Brain microvascular endothelial cell (primary cell): ENCODE measurements at regions not wholly inside any gene's neighbourhood (a gene's known extent, or its start where the extent isn't known, plus 50 kb on each side); places are given as distances from the start of the nearest gene placed in this dataset.
"Not testable (repeated sequence)": the region's sequence is repeated elsewhere in the genome, so short reads cannot be mapped to it uniquely, and the experiment has no call there.

Experiments
- DNase-seq: peaks from one replicate; pipeline ENCODE4 v3.0.0-alpha.2; 2020
- H3K27ac ChIP-seq: fragments of 250-450 bp; sonication (Bioruptor Pico); 2 replicates; pipeline ENCODE4 v1.5.1; 2020; ENCODE audit warnings: mild to moderate bottlenecking, moderate library complexity
- H3K27me3 ChIP-seq: fragments of 250-450 bp; sonication (Bioruptor Pico); replicated peaks from 2 replicates; pipeline ENCODE4 v1.5.1; 2020; ENCODE audit warnings: mild to moderate bottlenecking
- H3K36me3 ChIP-seq: fragments of 250-450 bp; sonication (Bioruptor Pico); replicated peaks from 2 replicates; pipeline ENCODE4 v1.5.1; 2020; ENCODE audit warnings: mild to moderate bottlenecking
- H3K4me3 ChIP-seq: 2 replicates; pipeline ENCODE4 v1.5.1; 2011; ENCODE audit warnings: low read depth, mild to moderate bottlenecking, control low read depth, low read length, moderate library complexity
- in situ Hi-C: cut with HindIII; loops from 2 replicates; pipeline ENCODE4 v1.10.0; 2017; ENCODE audit warnings: low sequenced_read_pairs, low pct_ligation_motif_present
- TF ChIP-seq, protein P1 (sequence below): IDR thresholded peaks from 2 replicates; pipeline ENCODE4 v1.5.1; 2011; ENCODE audit warnings: low read depth, mild to moderate bottlenecking, moderate library complexity, low read length, control low read depth, inconsistent platforms; ENCODE audit errors: missing control alignments

DNA sequence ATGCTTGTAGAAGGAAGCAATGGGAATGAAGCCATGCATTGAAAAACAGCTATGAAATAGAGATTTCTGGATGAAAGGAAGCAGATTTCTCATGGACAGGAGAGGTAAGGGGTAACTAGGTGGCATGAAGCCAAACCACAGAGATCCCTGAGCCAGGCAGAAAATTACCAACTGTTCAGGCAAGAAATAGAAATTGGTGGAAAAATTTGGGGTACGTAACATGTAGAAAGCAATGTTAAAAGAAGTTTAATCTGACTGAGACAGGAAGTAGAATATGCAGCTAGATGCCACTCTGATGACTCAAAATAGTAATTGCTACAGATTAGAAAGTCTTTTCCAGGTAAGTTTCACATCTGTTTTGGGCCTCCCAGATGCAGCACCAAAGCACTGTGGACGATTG lies 928.5 kb upstream of the CELF4 start:
- no peak for DNase-seq
- Histone ChIP-seq H3K36me3 (no peaks in the 10 kb centered on the region), H3K27ac (no peak overlapping the region), H3K27me3 (no peaks in the 10 kb centered on the region), H3K4me3 (no peak overlapping the region)
- in situ Hi-C loops = no loop called here
- TF ChIP-seq, protein P1, sequence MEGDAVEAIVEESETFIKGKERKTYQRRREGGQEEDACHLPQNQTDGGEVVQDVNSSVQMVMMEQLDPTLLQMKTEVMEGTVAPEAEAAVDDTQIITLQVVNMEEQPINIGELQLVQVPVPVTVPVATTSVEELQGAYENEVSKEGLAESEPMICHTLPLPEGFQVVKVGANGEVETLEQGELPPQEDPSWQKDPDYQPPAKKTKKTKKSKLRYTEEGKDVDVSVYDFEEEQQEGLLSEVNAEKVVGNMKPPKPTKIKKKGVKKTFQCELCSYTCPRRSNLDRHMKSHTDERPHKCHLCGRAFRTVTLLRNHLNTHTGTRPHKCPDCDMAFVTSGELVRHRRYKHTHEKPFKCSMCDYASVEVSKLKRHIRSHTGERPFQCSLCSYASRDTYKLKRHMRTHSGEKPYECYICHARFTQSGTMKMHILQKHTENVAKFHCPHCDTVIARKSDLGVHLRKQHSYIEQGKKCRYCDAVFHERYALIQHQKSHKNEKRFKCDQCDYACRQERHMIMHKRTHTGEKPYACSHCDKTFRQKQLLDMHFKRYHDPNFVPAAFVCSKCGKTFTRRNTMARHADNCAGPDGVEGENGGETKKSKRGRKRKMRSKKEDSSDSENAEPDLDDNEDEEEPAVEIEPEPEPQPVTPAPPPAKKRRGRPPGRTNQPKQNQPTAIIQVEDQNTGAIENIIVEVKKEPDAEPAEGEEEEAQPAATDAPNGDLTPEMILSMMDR = no peak

DNA sequence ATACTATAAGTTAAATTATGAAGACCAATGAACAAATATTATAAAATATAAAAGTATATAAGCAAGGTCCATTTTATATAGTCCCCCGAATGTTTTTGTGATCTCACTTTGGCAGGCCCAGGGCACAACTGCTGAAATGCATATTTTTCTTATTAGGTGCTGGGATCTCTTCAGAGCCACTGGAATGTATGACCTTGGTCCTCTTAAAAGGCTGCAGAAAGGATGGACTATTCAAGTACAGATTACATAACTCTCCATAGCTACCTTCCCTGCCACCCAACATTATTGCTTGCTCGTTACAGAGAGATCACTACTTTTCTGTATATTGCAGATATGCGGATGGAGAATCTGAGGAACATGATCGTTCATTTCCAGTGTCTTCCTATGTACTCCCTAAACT lies 925.6 kb upstream of the CELF4 start:
- TF ChIP-seq, protein P1 = no peak
- no peak for DNase-seq
- H3K4me3 ChIP-seq = no peak overlapping the region
- H3K27me3 ChIP-seq = no peaks in the 10 kb centered on the region
- no peak overlapping the region for H3K27ac ChIP-seq
- H3K36me3 ChIP-seq = no peaks in the 10 kb centered on the region
- in situ Hi-C loops = no loop called here

DNA sequence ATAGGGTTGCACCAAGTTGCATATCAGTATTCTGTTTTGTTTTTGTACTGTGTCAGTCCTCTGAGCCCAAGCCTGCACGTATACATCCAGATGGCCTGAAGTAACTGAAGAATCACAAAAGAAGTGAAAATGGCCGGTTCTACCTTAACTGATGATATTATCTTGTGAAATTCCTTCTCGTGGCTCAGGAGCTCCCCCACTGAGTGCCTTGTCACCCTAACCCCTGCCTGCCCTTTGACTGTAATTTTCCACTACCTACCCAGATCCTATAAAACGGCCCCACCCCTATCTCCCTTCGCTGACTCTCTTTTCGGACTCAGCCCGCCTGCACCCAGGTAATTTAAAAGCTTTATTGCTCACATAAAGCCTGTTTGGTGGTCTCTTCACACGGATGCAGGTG lies 924.1 kb upstream of the CELF4 start:
- DNase-seq, in situ Hi-C loops, H3K36me3 ChIP-seq, H3K27me3 ChIP-seq, H3K4me3 ChIP-seq, H3K27ac ChIP-seq: not testable (repeated sequence)

GRCh38 chr18:38487521-38487920 lies 921.9 kb upstream of the CELF4 start:
- no peaks in the 10 kb centered on the region for H3K36me3 ChIP-seq
- in situ Hi-C loops = no loop called here
- H3K4me3 ChIP-seq = no peak overlapping the region
- H3K27me3 ChIP-seq = no peaks in the 10 kb centered on the region
- TF ChIP-seq, protein P1 = no peak
- no peak overlapping the region for H3K27ac ChIP-seq
- DNase-seq = no peak

DNA sequence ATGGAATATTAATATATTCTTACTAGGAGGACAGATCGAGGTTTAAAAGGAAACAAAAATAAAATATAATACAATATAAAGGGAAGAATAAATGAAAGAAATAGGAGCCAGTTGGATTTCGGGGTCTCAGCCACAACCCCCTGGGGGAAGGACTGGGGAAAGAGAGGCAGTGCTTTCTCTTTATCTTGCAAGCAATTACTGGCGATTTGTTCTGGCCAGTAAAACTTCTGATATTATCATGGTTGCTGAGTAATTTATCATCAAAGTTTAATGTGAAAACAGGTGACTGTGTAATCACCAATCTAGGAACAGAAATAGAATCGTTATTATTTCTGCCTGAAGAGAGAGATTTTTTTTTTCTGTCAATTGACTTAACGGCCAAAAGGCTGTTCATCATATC lies 917.7 kb upstream of the CELF4 start:
- TF ChIP-seq, protein P1 = no peak
- H3K36me3 ChIP-seq = no peaks in the 10 kb centered on the region
- no peak for DNase-seq
- H3K27me3 ChIP-seq = no peaks in the 10 kb centered on the region
- no peak overlapping the region for H3K27ac ChIP-seq
- H3K4me3 ChIP-seq = no peak overlapping the region
- in situ Hi-C loops = no loop called here

- in situ Hi-C loops = no loop called here
- Histone ChIP-seq H3K4me3 (no peak overlapping the region), H3K27ac (no peak overlapping the region), H3K27me3 (no peaks in the 10 kb centered on the region), H3K36me3 (no peaks in the 10 kb centered on the region)
- DNase-seq = no peak
- TF ChIP-seq, protein P1 = no peak
Observed at GRCh38 chr18:38481576-38481975, 916.0 kb upstream of the CELF4 start.

GRCh38 chr18:38475686-38476085 lies 910.1 kb upstream of the CELF4 start:
- TF ChIP-seq, protein P1 = no peak
- DNase-seq = no peak
- Histone ChIP-seq H3K27ac (no peak overlapping the region), H3K27me3 (no peaks in the 10 kb centered on the region), H3K36me3 (no peaks in the 10 kb centered on the region), H3K4me3 (no peak overlapping the region)
- in situ Hi-C loops = no loop called here
